LoVo (cell line): ENCODE measurements at regions not wholly inside any gene's neighbourhood (a gene's known extent, or its start where the extent isn't known, plus 50 kb on each side); places are given as distances from the start of the nearest gene placed in this dataset.
A peak's percentile ranks its signal among the peaks of the same experiment; 100 is the strongest.

Source experiments
- DNase-seq: peaks from one replicate; pipeline ENCODE4 v3.0.0-alpha.2; 2016; ENCODE audit warnings: low spot score

GRCh38 chr7:118079369-118079768, 104.6 kb upstream of the LSM8 start:
- no peak for DNase-seq

DNA sequence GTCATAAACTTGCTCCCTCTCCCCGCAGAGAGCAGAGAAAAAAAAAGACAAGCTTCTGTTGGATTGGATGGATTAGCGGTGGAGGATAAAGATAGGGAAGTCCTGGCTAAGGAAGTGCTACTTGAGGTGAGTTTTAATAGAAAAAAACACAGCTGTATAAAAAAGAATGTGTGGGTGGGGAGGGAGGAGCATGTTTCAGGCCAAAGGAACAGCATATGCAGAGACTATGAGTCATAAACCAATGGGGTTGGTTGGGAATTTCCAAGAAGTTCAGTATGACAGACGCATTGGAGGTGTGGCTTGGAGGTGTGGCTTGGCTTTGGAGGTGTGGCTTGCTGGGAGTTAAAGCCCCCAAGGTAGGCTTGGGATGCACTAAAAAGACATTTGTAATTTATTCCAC, 103.0 kb upstream of the LSM8 start:
- peak; percentile 81 for DNase-seq

DNA sequence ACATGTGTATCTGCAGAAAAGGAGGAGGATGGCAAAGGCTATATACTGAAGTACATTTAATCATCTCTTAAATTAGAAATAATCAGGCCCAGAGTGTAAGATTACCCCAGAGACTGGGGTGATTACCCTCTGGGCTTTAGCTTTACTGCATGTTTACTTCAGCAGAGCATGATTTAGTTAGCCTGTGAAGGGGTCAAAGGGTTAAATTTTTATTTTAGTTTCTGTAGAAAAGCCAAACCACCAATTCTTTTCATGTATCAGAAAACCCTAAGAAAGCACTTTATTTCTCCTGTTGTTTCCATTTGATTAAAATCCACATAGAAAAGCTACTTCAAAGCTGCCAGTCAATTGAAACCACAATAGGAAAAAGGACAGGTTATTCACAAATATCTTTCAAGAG, 101.5 kb upstream of the LSM8 start:
- DNase-seq = no peak

DNA sequence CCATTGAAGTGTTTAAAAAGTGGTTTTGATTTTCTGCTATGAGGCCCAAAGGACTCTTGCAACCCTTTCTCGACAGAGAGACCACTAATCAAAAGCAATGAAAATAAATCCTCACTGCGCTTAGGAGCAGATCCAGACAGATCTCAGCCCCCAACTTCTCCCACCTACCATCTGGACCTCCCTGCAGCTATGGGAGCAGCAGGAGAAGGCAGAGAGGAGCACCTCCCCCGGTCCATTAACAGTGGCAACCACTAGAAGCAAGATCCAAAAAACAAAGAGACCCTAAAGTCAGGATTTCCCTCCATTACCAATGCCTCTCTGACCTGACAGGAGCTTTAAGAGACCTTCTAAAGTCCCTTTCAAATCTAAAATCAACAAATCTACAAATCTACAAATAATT, 99.0 kb upstream of the LSM8 start:
- DNase-seq = no peak

DNA sequence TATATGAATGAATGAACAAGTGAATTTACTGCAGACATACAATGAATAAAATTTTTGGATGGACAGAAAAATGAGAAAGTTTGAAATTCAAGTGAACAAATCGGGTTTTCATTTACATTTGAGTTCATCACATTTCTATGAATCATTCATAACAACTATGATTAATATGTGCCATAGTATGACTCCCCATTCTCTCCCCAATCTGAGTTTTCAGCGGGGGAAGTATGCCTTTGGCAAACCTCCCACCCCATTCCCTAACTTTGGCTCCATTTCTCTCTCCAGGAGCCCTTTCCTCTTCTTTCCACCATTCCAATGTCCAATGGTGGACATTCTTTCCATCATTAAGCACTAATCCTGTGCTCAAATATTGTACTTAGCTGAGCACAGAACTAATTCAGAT, 96.8 kb upstream of the LSM8 start:
- DNase-seq = no peak

- DNase-seq = peak; percentile 23
These were observed 89.9 kb upstream of the LSM8 start for GRCh38 chr7:118094044-118094443.

GRCh38 chr7:118104812-118105441, 79.0 kb upstream of the LSM8 start:
- peak; percentile 67 for DNase-seq

GRCh38 chr7:118109607-118110006, 74.4 kb upstream of the LSM8 start:
- peak; percentile 50 for DNase-seq

GRCh38 chr7:118110178-118110925, 73.6 kb upstream of the LSM8 start:
- no peak for DNase-seq

GRCh38 chr7:118111347-118111746, 72.6 kb upstream of the LSM8 start:
- no peak for DNase-seq

DNA sequence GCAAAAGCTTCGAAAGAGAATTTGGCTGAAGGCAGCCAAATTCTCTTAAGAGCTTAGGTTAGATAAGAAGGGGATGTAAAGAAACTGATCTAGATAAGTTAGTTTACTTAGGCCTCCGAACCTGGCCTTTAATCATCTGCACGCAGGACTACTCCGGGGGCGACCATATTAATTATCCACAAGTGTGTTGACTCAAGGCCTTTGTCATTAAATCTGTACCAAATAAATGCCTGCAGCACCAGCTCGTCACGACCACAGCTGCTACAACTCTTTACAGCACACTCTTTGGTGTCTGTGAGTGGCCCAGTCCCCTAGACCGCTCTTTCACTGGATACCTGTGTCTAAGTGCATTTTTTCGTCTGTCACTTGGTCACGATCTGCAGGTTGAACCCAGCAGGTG, 69.8 kb upstream of the LSM8 start:
- DNase-seq = no peak

DNA sequence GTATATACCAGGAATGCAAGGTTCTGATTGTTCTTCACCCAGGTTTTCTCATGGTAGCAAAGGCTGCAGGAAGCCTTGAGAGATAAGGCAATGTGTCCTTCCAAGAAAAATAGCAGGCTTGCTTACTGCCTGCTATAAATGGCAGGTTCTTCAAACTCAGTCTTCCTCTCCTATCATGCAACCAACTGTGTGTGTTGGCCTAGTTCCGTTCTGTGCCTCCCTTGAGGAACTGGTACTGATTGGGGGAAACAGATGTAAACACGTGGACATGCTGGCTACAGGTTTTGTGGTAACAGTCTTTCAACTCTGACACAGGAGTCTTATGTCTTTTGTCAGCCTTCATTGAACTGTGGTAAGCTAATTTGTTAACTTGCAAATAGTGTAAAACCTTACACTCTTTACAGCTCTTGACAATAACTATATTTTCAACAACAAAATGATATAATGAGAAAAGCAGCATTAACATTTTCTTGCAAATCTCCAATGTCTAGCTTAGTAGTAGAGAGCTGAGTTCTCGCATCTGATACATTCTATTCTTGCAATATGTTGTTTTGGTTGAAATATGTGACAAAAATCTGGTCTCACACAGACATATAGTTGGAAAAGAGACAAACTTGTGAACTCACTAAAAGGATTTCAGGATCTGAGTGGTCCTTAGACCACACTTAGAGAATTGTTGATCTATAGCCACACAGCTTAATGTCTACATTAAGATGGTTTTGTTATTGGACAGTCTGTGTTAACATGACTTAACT, 54.7 kb upstream of the LSM8 start:
- no peak for DNase-seq

GRCh38 chr7:118132764-118133163, 51.2 kb upstream of the LSM8 start:
- no peak for DNase-seq
